DMS53 (cell line): ENCODE measurements at regions not wholly inside any gene's neighbourhood (a gene's known extent, or its start where the extent isn't known, plus 50 kb on each side); places are given as distances from the start of the nearest gene placed in this dataset.

Source experiments
- DNase-seq: peaks from one replicate; lab custom pipeline; 2025; lab: John Stamatoyannopoulos, UW

DNA sequence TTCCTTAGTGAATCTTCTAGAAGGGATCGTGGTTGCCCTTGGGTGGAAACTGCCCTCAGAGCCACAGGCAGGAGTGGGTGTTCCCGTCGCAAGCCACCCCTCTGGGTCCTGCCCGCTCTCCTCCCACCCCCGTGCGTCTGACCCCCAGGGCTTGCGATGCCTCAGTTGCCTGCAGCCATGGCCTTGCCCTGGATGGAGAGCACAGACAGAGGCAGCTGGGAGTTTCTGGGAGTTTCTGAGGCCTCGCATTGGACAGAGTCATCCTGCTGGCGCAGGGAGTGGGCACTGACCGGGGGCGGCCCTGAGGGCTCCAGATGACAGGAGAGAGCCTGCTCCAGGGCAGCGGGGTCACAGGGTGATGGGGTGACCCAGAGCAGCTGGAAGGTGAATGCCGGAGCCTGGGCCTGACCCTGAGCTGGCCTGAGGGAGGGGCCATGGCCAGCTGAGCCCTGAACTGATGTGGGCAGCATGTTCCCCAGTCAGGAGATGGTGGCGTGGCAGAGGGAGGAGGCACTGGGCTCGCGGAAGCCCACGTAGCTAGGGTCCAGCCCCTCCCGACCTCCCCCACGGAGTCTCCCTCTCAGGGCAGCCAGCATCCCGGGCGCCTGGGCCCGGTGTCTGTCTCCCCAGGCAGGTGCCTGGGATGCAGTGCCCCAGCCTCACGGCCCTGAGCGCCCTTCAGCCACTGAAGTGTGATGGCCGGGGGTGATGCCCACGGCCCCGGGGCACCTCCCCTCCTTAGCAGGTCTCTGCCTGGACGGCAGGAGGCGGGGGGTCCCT lies 1236.2 kb downstream of the BRD1 start:
- DNase-seq, result no peak

DNA sequence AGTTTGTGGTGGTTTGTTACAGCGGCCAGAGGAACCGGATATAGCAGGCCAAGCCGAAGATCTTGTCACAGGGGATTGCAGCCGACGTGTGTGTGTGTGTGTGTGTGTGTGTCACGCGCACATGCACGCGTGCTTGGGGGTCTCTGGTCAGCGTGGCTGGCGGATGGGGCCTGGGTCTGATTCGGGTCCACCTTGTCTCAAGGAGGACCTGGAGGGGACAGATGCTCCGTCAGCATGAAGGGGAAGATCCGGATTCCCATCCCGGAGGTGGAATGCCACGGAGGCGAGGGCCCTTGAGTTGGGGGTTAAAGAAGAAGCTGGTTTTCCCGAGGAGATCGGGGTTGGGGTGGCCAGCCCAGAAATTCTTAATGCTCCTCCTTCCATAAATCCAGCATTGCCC lies 1237.8 kb downstream of the BRD1 start:
- DNase-seq, result no peak

DNA sequence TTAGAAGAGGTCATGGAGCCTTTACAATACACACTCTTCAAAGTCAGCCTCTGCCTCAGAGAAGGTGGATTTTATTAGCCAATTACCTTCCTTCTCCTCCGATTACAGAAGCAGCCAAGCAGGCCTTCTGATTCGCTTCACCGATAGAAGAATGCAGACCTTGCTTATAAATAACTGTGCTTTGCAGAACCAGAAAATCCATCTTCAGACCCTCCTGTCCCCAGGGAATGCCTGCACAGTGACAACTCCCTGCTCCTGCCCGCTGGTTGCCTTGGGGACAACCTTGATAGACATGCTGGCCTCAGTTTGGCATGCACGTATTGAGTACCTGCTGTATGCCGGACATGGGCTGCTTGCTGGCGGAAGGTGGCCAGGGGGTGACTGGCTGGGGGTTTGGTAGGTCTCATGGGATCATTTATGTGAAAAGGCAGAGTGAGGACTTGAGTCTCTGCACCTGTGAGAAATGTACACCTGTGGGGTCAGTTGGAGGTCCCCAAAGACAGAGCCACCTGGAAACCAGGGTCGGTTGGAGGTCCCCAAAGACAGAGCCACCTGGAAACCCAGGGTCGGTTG lies 1238.7 kb downstream of the BRD1 start:
- DNase-seq, result no peak

DNA sequence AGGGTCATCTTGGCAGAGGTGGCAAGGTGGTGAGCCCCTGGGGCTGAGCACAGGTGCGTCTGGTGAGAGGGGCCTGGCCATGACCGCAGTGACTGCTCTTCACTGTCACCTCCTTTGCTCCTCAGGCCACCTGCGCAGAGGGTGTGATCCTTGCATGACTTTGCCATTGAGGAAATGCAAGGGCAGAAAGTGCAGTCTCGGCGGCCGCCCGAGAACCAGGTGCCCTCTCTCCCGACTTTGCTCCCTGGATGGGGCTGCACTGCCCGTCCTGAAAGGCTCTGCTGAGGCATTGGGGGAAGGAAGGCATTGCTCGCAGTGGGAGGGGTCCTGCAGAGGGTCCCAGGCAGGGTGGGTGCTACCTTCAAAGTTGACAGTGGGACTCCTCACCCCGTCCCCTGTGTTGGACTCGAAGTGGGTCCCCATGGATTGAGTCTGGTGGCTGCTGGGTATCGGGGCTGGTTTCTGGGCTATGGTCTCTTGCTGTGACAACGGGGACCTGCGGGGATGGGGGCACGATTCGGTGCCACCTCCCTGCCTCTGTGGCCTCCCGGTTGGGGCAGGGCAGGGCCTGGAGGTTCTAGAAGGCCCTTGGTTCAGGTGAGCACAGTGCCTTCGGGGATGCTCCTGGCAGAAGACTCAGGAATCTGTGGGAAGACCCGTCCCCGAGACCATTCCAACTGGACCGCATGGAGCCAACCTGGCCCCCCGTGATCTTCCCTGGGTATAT lies 1239.4 kb downstream of the BRD1 start:
- DNase-seq, result no peak

DNA sequence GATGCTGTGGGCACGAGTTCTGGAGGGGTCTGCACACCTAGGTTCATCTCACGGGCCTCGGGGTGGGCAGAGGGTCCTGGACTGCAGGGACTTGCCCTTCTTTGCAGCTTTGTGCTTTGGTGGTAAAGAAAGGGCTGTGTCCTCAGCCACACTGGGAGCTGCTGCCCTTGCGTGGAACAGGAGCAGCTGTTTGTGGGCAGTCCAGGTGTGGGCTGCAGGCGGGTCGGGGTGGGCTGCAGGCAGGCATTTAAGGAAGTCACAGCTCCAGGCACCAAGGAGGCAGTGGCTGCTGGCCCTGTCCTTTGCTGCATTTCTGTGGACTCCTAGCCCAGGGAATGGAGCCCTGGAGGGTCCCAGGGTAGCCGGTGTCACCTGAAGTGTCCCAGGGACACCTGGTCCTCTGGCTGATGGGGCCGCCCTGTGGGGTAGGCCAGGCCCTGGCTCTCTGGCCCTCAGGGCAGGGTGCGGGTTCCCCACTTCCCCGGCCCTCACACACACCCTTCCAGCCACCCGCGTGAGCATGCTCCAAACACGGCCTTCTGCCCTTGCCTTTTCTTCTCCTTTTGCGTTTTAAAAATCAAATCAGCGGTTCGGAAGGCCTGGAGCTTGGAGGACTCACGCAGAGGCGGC lies 1240.3 kb downstream of the BRD1 start:
- no peak for DNase-seq

DNA sequence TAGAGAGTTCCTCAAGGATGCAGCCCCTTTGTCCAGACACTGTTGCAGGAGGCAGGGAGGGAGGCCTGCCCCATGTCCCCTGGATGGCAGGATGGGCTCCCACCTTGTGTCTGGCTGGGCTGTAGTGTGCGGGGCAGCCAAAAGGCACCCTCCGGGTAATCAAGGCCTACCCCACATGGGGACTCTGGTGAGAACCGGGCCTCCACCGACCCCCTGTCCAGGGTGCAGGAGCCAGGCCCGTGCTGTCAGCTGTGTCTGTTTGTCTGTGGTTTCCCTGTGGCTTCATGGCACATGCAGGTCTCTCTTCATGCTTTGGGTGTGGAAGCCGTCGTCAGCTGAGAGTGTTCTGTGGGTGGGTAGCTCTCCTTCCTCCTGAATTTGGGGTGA lies 1240.9 kb downstream of the BRD1 start:
- no peak for DNase-seq

DNA sequence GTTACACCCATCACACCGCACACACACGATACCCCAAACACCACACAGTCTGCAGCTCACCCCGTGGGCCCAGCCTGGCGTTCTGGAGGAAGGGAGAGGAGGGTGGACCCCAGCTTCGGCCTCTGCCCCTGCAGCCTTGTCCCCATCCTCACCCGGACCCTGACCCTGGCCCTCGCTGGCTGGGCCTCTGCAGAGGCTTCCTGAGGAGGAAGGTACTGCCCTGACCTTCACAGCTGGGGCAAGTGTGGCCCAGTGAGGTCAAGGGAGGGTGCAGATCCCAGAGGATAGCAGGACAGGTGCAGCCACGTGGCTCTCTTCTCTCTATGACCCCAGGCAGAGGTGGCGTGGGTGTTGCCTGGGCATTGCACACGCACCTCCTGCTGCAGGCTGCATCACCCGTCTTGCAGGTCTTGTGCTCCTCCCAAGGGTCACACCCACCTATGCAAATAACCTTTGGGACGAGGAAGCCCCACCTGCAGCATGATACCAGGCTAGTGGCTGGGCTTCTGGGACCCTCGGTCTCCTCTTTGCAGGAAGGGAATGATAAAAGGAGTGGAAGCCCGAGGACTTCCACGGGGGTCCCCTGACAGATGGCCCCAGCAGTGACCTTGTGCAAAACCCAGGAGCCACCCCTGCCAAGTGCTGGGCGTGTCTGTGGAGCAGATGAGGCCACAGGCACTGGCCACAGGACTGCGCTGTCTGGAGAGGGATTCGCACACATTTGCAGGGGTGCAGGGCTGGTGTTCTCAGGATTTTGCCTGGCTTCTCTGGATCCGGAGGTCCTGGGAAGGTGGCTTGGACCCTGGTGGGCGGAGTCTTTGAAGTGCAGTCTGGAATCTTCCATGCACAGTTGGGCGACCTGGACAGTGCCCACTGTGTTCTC lies 1241.5 kb downstream of the BRD1 start:
- DNase-seq, result no peak

DNA sequence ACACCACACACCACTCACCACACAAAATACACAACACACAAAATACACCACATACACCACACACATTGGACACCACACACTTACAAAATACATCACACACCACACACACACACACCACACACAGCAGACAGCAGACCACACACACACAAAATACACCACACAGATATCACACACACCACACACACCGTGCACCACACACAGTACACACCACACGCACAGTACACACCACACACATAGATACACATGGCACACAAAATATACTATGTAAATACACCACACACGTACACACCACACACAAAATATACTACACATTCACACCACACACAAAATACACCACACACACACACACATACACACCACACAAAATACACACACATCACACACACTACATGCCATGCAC lies 1243.5 kb downstream of the BRD1 start:
- DNase-seq, result no peak

DNA sequence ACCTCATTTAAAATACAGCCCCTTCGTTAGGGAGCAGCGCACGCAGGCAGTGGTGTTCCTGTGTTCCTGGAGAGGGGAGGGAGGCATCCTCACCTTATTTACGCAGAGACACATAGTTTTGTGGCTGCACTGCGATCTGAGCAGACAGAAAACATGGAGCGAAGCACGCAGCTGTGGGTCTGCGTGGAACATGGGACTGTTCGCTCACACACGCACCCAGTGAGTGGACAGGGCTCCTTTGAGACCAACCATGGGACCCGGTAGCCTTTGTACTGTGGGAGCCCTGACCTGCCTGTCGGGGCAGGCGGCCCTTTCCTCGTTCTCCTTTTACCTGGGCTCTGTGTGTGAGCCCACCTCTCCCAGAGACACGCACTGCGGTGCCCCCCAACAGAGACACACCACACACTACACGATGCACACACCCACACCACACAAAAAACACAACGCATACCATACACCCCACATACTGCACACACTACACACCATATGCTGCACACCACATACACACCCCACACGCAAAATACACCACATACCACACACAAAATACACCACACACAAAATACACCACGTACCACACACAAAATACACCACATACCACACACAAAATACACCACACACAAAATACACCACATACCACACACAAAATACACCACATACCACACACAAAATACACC lies 1245.7 kb downstream of the BRD1 start:
- peak; percentile 13 for DNase-seq

DNA sequence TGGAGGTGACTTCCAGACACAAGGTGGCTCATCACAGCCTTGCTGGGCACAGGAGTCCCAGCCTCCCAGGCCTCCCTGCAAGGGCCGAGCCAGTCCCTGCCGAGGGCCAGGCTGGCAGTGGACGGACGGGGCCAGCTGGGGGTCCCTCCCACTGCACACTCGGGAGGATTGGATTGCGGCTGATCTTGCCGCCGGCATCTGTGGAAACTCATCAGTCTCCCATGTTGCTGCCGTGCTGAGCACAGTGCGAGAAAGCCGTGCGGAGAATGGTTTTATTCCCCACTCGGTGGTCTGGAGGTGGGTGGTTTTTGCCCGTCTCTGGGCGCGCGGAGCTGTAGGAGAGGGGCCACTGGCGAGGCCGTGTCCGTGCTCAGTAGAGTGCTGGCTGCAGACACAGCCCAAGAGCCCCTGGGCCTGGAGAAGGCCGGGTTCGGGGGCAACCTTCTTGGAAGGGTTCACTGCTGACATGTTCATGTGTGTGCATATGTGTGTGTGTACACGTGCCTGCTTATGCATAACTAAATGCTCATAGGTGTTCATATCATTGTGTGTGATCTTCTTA lies 1246.4 kb downstream of the BRD1 start:
- no peak for DNase-seq

DNA sequence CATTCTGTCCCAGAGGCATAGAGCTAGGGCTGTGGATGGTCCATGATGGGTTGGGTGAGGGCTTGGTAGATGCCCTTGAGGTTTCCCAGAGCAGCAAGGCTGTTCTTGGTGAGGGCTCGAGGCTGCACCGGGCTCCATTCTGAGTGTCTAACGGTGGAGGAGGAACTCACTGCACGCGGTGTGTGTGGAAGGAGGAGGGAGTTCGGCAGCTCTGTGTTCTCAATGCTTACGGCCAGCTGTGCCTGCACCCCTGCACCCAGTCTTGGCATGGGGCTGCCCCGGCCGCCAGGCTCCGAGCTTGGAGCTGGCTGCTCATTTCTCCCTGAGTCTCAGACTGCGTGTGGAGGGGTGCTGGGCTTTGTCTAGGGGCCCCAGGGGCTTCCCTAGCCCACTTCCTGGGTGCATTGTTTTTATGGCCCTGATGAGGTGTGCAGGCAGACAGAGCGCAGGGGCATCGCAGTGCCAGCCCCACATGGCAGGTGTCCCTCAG lies 1247.1 kb downstream of the BRD1 start:
- DNase-seq, result no peak

DNA sequence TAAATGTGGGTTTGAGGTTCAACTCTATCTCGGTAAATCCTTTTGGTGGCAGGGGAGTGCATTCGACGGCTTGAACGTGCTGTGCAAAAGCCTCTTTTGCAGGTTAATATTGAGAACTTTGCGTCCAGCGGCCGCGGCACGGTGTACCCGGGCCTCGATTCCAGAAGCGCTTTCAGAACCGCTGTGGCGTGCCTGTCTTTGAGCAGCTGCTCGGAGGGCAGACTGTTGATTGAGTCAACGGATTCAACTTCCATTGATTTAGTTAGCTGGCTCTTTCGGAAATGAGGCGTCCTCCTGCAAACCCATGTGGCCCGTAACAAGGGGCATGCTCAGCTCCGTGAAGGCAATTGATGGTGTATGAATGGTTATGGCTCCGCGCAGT lies 1247.8 kb downstream of the BRD1 start:
- DNase-seq, result no peak

DNA sequence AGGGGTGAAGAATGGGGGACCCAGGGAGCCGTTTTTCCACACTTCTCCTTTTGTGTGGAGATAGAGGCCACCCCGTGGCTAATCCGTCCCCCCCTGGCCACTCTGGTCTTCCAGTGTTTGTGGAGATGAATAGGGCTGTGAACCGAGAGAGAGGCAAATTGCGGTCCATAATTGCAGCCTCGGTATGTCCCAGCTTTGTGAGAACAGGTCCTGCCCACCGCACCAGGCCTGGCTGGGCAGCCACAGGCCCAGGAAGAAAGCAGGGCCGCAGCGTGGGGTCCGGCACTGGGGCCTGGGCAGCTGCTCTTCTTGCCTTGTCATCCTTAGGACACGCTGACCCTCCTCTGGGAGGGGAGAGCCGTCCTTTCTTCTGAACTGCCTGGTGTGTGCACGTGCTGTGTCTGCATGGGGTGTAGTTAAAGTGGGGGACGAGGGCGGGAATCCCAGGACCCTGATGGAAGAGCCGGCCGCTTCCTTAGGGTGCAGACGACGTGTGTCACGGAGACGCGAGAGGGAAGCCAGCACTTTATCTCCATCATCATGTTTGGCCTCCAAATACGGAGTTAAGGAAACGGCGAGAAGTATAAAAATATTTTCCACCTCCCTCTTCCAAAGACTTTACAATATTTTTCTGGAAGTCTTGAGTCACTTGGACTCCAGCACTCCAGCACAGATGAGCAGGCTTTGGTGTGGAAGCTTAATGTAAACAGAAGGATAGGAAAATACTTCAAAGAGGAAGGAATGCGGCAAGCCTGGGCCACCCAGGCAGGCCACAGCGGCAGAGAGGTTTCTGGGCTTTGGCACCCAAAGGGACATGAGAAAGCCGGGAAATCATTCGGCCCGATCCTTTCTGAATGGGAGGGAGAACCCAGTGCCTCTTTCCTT lies 1248.4 kb downstream of the BRD1 start:
- no peak for DNase-seq

DNA sequence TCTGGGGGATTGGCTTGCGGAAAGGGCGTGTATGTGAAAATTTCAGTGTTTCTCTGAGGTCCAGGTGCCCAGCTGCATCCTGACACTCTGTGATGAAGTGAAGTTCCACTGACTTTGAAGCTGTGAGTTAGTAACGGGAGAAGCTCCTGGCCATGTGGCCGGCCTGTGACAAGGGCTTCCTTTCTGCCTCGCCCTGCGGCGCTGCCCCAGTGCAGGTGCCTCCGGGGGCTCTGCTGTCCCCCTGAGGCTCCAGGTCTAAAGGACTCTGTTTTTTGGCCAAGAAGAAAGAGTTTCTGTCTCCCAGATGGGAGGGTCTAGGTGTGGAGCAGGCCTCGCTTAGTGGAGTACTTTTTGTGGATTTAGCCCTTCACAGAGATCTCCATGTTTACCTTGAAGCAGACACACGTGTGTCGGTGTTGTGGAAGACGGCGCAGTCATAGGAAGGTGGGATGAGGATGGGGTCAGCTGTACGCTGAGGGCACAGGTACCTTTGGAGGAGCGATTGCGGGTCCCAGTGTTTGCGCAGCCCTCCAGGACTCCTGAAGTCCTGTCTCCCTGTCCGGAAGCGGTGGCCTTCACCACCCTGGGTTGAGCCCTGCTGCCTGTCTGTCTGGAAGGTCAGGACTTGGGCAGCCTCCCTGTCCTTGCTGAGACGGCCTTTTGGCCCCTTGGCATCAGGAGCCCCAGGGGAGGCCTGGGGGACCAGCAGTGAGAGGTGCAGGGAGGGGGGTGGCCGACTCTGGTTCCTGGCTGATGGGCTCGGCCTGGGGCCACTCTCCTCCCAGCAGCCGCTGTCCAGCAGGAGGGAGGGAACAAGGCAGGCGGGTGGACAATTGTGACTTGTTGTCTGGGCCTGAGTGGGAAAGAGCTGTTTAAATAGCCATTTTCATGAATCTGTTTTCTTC lies 1249.3 kb downstream of the BRD1 start:
- no peak for DNase-seq

DNA sequence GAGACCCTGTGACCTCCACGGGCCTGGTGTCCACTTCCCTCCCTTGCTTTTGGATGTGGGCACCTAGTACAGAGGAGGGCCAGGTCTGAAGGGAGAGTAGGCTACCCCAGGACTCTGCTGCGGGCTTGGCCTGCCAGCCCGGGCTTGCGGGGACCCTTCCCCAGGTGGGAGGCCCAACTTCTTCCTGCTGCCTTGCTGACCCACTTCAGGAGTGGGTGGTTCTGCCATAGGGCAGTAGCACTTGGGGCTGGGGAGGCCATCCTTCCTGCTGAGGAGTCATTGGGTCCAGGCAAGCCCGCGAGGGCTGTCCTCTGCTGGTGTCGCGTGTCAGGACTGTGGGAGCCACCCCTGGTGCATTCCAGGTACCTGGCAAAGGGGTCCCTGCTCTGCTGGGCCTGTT lies 1250.0 kb downstream of the BRD1 start:
- no peak for DNase-seq

DNA sequence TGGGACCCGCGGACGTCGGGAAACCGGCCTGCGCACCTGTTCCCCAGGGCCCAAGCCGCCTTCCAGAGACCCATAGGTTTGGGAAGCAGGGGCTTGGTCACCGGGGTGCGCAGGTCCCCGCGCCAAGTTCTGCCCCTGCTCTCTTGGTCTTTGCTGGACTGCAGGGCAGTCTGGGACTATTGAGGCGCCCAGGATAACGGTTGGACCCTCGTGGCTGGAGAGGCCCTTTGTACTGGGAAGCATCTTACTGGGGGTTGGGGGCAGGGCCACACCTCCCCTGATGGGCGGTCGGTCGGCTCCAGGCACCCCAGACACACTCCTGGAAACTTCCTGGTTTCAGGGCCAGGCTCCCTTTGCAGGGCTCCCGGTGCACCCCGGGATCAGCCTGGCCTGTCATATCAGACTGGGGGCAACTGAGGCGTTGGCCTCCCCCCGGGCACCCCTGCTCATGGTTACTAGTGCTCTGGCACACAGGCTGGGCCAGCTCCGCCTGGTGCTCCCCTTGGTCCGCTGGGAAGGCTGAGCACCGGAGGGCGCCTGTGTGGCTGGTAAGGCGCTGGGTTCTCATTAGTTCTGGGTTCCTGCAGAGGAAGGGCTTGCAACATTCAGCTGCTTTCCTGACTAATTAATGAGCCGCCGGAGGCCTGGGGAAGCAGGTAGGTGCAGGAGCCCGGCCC lies 1250.5 kb downstream of the BRD1 start:
- no peak for DNase-seq

DNA sequence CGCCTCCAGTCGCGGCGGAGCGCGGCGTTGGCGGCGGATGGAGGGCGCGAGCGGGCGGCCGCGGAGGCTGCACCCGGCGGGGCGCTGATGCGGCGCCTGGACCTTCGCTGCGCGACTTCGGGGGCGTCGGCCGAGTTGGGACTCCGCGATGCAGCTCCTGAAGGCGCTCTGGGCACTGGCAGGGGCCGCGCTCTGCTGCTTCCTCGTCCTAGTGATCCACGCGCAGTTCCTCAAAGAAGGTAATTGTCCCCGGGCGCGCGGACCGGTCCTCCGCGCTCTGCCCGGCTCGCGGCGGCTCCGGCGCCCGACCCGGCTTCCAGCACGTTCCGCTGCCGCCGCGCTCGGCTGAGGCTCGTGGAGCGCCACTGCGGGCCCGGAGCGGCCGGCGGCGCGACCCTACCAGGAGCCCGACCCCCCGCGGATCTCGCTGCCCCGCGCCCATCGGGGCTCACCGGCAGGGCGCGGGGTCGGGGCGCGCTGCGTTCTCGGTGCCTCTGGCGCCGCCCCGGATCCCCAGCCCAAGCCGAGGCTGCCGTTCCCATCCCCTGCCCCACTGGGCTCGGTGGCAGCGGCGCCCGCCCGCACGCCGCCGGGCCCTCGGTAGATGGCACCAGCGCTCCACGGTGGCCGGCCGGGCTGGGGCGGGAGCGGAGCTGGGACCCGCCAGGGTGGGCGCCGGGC lies 1251.2 kb downstream of the BRD1 start:
- no peak for DNase-seq
